GM21737 (cell line): ENCODE measurements at regions not wholly inside any gene's neighbourhood (a gene's known extent, or its start where the extent isn't known, plus 50 kb on each side); places are given as distances from the start of the nearest gene placed in this dataset.

Experiments
- ATAC-seq: cut with Tn5 transposase; IDR thresholded peaks from one replicate; pipeline ENCODE4 v1.9.1; 2021; ENCODE audit warnings: mild to moderate bottlenecking, moderate library complexity; ENCODE audit not compliant: unreplicated experiment

GRCh38 chr7:18401757-18402156 is 93.8 kb upstream of the HDAC9 start:
- ATAC-seq = no peak

GRCh38 chr7:18402488-18403183 is 92.9 kb upstream of the HDAC9 start:
- ATAC-seq = no peak

GRCh38 chr7:18405726-18406125 is 89.8 kb upstream of the HDAC9 start:
- ATAC-seq = no peak

- ATAC-seq = no peak
Observed at GRCh38 chr7:18407385-18407784, 88.2 kb upstream of the HDAC9 start.

GRCh38 chr7:18408461-18408860 is 87.1 kb upstream of the HDAC9 start:
- no peak for ATAC-seq

GRCh38 chr7:18408868-18409267 is 86.7 kb upstream of the HDAC9 start:
- ATAC-seq = no peak

GRCh38 chr7:18413447-18413846 is 82.1 kb upstream of the HDAC9 start:
- no peak for ATAC-seq

GRCh38 chr7:18414885-18415284 is 80.7 kb upstream of the HDAC9 start:
- ATAC-seq = no peak

- ATAC-seq = no peak
Observed at GRCh38 chr7:18416988-18417387, 78.6 kb upstream of the HDAC9 start.

GRCh38 chr7:18419456-18419855 is 76.1 kb upstream of the HDAC9 start:
- ATAC-seq = no peak

- no peak for ATAC-seq
Observed at GRCh38 chr7:18420108-18420507, 75.4 kb upstream of the HDAC9 start.

- no peak for ATAC-seq
Observed at GRCh38 chr7:18420748-18421147, 74.8 kb upstream of the HDAC9 start.

- no peak for ATAC-seq
Observed at GRCh38 chr7:18421297-18422002, 74.1 kb upstream of the HDAC9 start.

GRCh38 chr7:18425227-18425626 is 70.3 kb upstream of the HDAC9 start:
- ATAC-seq = no peak

- ATAC-seq = no peak
Observed at GRCh38 chr7:18425838-18426445, 69.6 kb upstream of the HDAC9 start.

GRCh38 chr7:18426564-18427226 is 68.9 kb upstream of the HDAC9 start:
- ATAC-seq = no peak

- no peak for ATAC-seq
Observed at GRCh38 chr7:18429547-18429946, 66.0 kb upstream of the HDAC9 start.

GRCh38 chr7:18430810-18431209 is 64.7 kb upstream of the HDAC9 start:
- ATAC-seq = no peak

GRCh38 chr7:18434171-18434570 is 61.4 kb upstream of the HDAC9 start:
- no peak for ATAC-seq

GRCh38 chr7:18437101-18437500 is 58.4 kb upstream of the HDAC9 start:
- ATAC-seq = no peak

GRCh38 chr7:18440934-18441333 is 54.6 kb upstream of the HDAC9 start:
- ATAC-seq = no peak

- no peak for ATAC-seq
Observed at GRCh38 chr7:18444826-18445225, 50.7 kb upstream of the HDAC9 start.
